Right atrium auricular region (tissue), 2 donors: ENCODE measurements at regions not wholly inside any gene's neighbourhood (a gene's known extent, or its start where the extent isn't known, plus 50 kb on each side); places are given as distances from the start of the nearest gene placed in this dataset.

Experiments
- DNase-seq: peaks from one replicate; pipeline ENCODE4 v3.0.0-alpha.2; 2019; ENCODE audit warnings: low spot score
- H3K27ac ChIP-seq, 2 donors: fragments of 200-600 bp; sonication (generic); 1 replicate in 1 of 2; 2 replicates in 1 of 2; pipeline ENCODE4 v1.5.1; 2016 to 2019
- H3K27me3 ChIP-seq, 2 donors: fragments of 200-600 bp; sonication (generic); one replicate each; pipeline versions ENCODE4 v1.5.1 to v1.6.0; 2017 to 2019
- H3K36me3 ChIP-seq: fragments of 200-600 bp; sonication (generic); one replicate; pipeline ENCODE4 v1.5.1; 2016
- H3K4me1 ChIP-seq, 2 donors: fragments of 200-600 bp; sonication (generic); one replicate each; pipeline versions ENCODE4 v1.5.1 to v1.6.0; 2017 to 2019
- H3K4me3 ChIP-seq, 2 donors: fragments of 200-600 bp; sonication (generic); 1 replicate in 1 of 2; 2 replicates in 1 of 2; pipeline ENCODE4 v1.5.1; 2017 to 2019; ENCODE audit warnings: mild to moderate bottlenecking in 1 of 2, moderate library complexity in 1 of 2
- H3K9me3 ChIP-seq, 2 donors: fragments of 200-600 bp; sonication (generic); one replicate each; pipeline ENCODE4 v1.5.1; 2019
- CTCF ChIP-seq, 2 donors: fragments of 200-600 bp; sonication (generic); IDR thresholded peaks; one replicate each; pipeline ENCODE4 v1.5.1; 2019; ENCODE audit warnings: antibody characterized with exemption in 2 of 2

- Histone ChIP-seq H3K4me3 (no peak overlapping the region), H3K9me3 (no peaks in the 10 kb centered on the region), H3K27me3 (no peaks in the 10 kb centered on the region), H3K4me1 (no peaks in the 10 kb centered on the region), H3K36me3 (no peaks in the 10 kb centered on the region), H3K27ac (no peak overlapping the region)
- TF ChIP-seq CTCF (IDR thresholded peaks at IDR 0.05) = no peak
- DNase-seq = no peak
Observed at GRCh38 chr2:180655393-180655792, 325.0 kb upstream of the UBE2E3 start.

- H3K4me3 ChIP-seq = no peak overlapping the region
- DNase-seq = no peak
- no peak overlapping the region for H3K27ac ChIP-seq
- no peaks in the 10 kb centered on the region for H3K9me3 ChIP-seq
- no peak for TF ChIP-seq CTCF (IDR thresholded peaks at IDR 0.05)
- H3K4me1 ChIP-seq = no peaks in the 10 kb centered on the region
- no peaks in the 10 kb centered on the region for H3K36me3 ChIP-seq
- no peaks in the 10 kb centered on the region for H3K27me3 ChIP-seq
Observed at GRCh38 chr2:180653481-180653880, 326.9 kb upstream of the UBE2E3 start.

- no peak for TF ChIP-seq CTCF (IDR thresholded peaks at IDR 0.05)
- no peaks in the 10 kb centered on the region for H3K4me1 ChIP-seq
- no peak for DNase-seq
Observed at GRCh38 chr2:180652794-180653193, 327.6 kb upstream of the UBE2E3 start.

GRCh38 chr2:180651596-180651995, 328.8 kb upstream of the UBE2E3 start:
- no peaks in the 10 kb centered on the region for H3K36me3 ChIP-seq
- H3K9me3 ChIP-seq = no peaks in the 10 kb centered on the region
- no peaks in the 10 kb centered on the region for H3K27me3 ChIP-seq
- no peak overlapping the region for H3K27ac ChIP-seq
- no peak for TF ChIP-seq CTCF (IDR thresholded peaks at IDR 0.05)
- no peaks in the 10 kb centered on the region for H3K4me1 ChIP-seq
- H3K4me3 ChIP-seq = no peak overlapping the region
- no peak for DNase-seq

More at GRCh38 chr2:180652794-180653193, 327.6 kb upstream of the UBE2E3 start:
- H3K36me3 ChIP-seq = no peaks in the 10 kb centered on the region
- H3K27me3 ChIP-seq = no peaks in the 10 kb centered on the region
- H3K9me3 ChIP-seq = no peaks in the 10 kb centered on the region
- no peak overlapping the region for H3K27ac ChIP-seq
- no peak overlapping the region for H3K4me3 ChIP-seq

GRCh38 chr2:180647621-180648020, 332.8 kb upstream of the UBE2E3 start:
- H3K27ac ChIP-seq = no peak overlapping the region
- H3K4me1 ChIP-seq = no peaks in the 10 kb centered on the region
- H3K4me3 ChIP-seq = no peak overlapping the region
- DNase-seq = no peak
- H3K36me3 ChIP-seq = no peaks in the 10 kb centered on the region
- no peak for TF ChIP-seq CTCF (IDR thresholded peaks at IDR 0.05)
- no peaks in the 10 kb centered on the region for H3K27me3 ChIP-seq
- H3K9me3 ChIP-seq = no peaks in the 10 kb centered on the region

- no peak overlapping the region for H3K4me3 ChIP-seq
- H3K27me3 ChIP-seq = no peaks in the 10 kb centered on the region
- no peak for DNase-seq
- H3K27ac ChIP-seq = no peak overlapping the region
- H3K9me3 ChIP-seq = no peaks in the 10 kb centered on the region
- no peaks in the 10 kb centered on the region for H3K36me3 ChIP-seq
- H3K4me1 ChIP-seq = no peaks in the 10 kb centered on the region
- TF ChIP-seq CTCF (IDR thresholded peaks at IDR 0.05) = no peak
Observed at GRCh38 chr2:180647221-180647620, 333.2 kb upstream of the UBE2E3 start.
